ENCODE measurements at regions not wholly inside any gene's neighbourhood (a gene's known extent, or its start where the extent isn't known, plus 50 kb on each side); places are given as distances from the start of the nearest gene placed in this dataset.

- H3K4me3 Mint-ChIP-seq (ENCODE audit: unreplicated experiment) = no peak overlapping the region
- H3K36me3 Mint-ChIP-seq (ENCODE audit: low read depth, unreplicated experiment) = no peaks in the 10 kb centered on the region
- no peak for DNase-seq (ENCODE audit: low spot score)
- H3K4me1 Mint-ChIP-seq (ENCODE audit: unreplicated experiment) = no peaks in the 10 kb centered on the region
- H3K27me3 Mint-ChIP-seq (ENCODE audit: unreplicated experiment) = peaks cover 2% of the 10 kb centered on the region
- no peaks in the 10 kb centered on the region for H3K9me3 Mint-ChIP-seq (ENCODE audit: unreplicated experiment)
- H3K27ac Mint-ChIP-seq (ENCODE audit: unreplicated experiment) = no peak overlapping the region
- TF ChIP-seq CTCF (IDR thresholded peaks at IDR 0.05; ENCODE audit: unreplicated experiment) = no peak
Measured at GRCh38 chr5:72656756-72657513, 149.7 kb upstream of the ZNF366 start.

GRCh38 chr5:72656331-72656730, 149.1 kb upstream of the ZNF366 start:
- Mint-ChIP-seq H3K4me3 (ENCODE audit: unreplicated experiment) (no peak overlapping the region), H3K27ac (ENCODE audit: unreplicated experiment) (no peak overlapping the region), H3K36me3 (ENCODE audit: low read depth, unreplicated experiment) (no peaks in the 10 kb centered on the region), H3K4me1 (ENCODE audit: unreplicated experiment) (peaks cover 2% of the 10 kb centered on the region), H3K27me3 (ENCODE audit: unreplicated experiment) (peaks cover 2% of the 10 kb centered on the region), H3K9me3 (ENCODE audit: unreplicated experiment) (no peaks in the 10 kb centered on the region)
- DNase-seq (ENCODE audit: low spot score) = no peak
- no peak for TF ChIP-seq CTCF (IDR thresholded peaks at IDR 0.05; ENCODE audit: unreplicated experiment)

GRCh38 chr5:72654231-72654630, 147.0 kb upstream of the ZNF366 start:
- Mint-ChIP-seq H3K36me3 (ENCODE audit: low read depth, unreplicated experiment) (no peaks in the 10 kb centered on the region), H3K4me1 (ENCODE audit: unreplicated experiment) (peaks cover 11% of the 10 kb centered on the region), H3K9me3 (ENCODE audit: unreplicated experiment) (no peaks in the 10 kb centered on the region), H3K27me3 (ENCODE audit: unreplicated experiment) (peaks cover 2% of the 10 kb centered on the region), H3K27ac (ENCODE audit: unreplicated experiment) (no peak overlapping the region), H3K4me3 (ENCODE audit: unreplicated experiment) (no peak overlapping the region)
- no peak for TF ChIP-seq CTCF (IDR thresholded peaks at IDR 0.05; ENCODE audit: unreplicated experiment)
- no peak for DNase-seq (ENCODE audit: low spot score)

- peaks cover 2% of the 10 kb centered on the region for H3K27me3 Mint-ChIP-seq (ENCODE audit: unreplicated experiment)
- H3K4me1 Mint-ChIP-seq (ENCODE audit: unreplicated experiment) = peaks cover 11% of the 10 kb centered on the region
- no peak overlapping the region for H3K4me3 Mint-ChIP-seq (ENCODE audit: unreplicated experiment)
- no peak overlapping the region for H3K27ac Mint-ChIP-seq (ENCODE audit: unreplicated experiment)
- no peaks in the 10 kb centered on the region for H3K36me3 Mint-ChIP-seq (ENCODE audit: low read depth, unreplicated experiment)
- no peak for DNase-seq (ENCODE audit: low spot score)
- TF ChIP-seq CTCF (IDR thresholded peaks at IDR 0.05; ENCODE audit: unreplicated experiment) = no peak
- no peaks in the 10 kb centered on the region for H3K9me3 Mint-ChIP-seq (ENCODE audit: unreplicated experiment)
Measured at GRCh38 chr5:72653586-72653985, 146.4 kb upstream of the ZNF366 start.

GRCh38 chr5:72651779-72652178, 144.6 kb upstream of the ZNF366 start:
- Mint-ChIP-seq H3K27ac (ENCODE audit: unreplicated experiment) (no peak overlapping the region), H3K9me3 (ENCODE audit: unreplicated experiment) (no peaks in the 10 kb centered on the region), H3K27me3 (ENCODE audit: unreplicated experiment) (peaks cover 2% of the 10 kb centered on the region), H3K36me3 (ENCODE audit: low read depth, unreplicated experiment) (no peaks in the 10 kb centered on the region), H3K4me1 (ENCODE audit: unreplicated experiment) (peaks cover 11% of the 10 kb centered on the region), H3K4me3 (ENCODE audit: unreplicated experiment) (no peak overlapping the region)
- no peak for DNase-seq (ENCODE audit: low spot score)
- TF ChIP-seq CTCF (IDR thresholded peaks at IDR 0.05; ENCODE audit: unreplicated experiment) = no peak
